ENCODE measurements at regions not wholly inside any gene's neighbourhood (a gene's known extent, or its start where the extent isn't known, plus 50 kb on each side); places are given as distances from the start of the nearest gene placed in this dataset.
A peak's percentile ranks its signal among the peaks of the same experiment; 100 is the strongest.

- Histone ChIP-seq H3K27ac (ENCODE audit: low read depth in 1 of 2, low read length in 1 of 2) (no peak overlapping the region), H3K27me3 (ENCODE audit: control insufficient read depth in 3 of 3, insufficient read depth in 3 of 3, low read length in 2 of 3) (no peaks in the 10 kb centered on the region), H3K36me3 (ENCODE audit: control insufficient read depth in 4 of 4, insufficient read depth in 4 of 4, low read length in 4 of 4) (no peaks in the 10 kb centered on the region), H3K9me3 (ENCODE audit: control insufficient read depth in 4 of 4, insufficient read depth in 3 of 4, low read length in 3 of 4) (no peaks in the 10 kb centered on the region), H3K9ac (ENCODE audit: insufficient read depth in 1 of 2, low read length in 2 of 2) (no peak overlapping the region), H3K4me3 (no peak overlapping the region), H3K4me1 (ENCODE audit: control insufficient read depth in 5 of 5, insufficient read depth in 5 of 5, low read length in 5 of 5) (no peaks in the 10 kb centered on the region)
- DNase-seq (no peak), ATAC-seq (ENCODE audit: insufficient read depth, low FRiP score) (no peak)
- WGBS, 2 donors, result 89 to 97% methylated on average over 4 of the region's 4 CpGs
- TF ChIP-seq CTCF (IDR thresholded peaks at IDR 0.05; ENCODE audit: control extremely low read depth, extremely low read depth), result no peak
Measured at GRCh38 chr4:138311771-138312535, 69.8 kb upstream of the SLC7A11 start.

DNA sequence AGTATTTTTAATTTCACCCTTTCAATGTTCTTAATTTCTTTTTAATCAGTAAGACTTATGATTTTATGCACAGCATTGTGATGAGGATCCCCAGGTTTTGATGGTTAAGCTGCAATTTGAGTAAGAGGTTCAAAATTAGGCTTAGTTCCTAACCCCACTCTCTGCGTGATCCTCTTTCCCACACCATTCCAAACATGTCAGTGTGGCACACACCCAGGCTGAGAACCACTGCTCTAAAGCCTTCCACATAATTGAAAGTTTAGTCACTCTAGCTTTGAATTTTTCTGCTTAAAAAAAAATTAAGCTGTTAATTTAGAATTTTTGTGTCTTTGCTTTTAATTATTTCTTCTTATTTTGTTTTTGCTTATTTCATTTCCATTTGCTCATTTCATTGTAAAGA lies 68.8 kb upstream of the SLC7A11 start:
- H3K4me1 ChIP-seq (ENCODE audit: control insufficient read depth in 5 of 5, insufficient read depth in 5 of 5, low read length in 5 of 5), result no peaks in the 10 kb centered on the region
- no peaks in the 10 kb centered on the region for H3K27me3 ChIP-seq (ENCODE audit: control insufficient read depth in 3 of 3, insufficient read depth in 3 of 3, low read length in 2 of 3)
- no peak overlapping the region for H3K4me3 ChIP-seq
- DNase-seq (no peak), ATAC-seq (ENCODE audit: insufficient read depth, low FRiP score) (no peak)
- no peaks in the 10 kb centered on the region for H3K9me3 ChIP-seq (ENCODE audit: control insufficient read depth in 4 of 4, insufficient read depth in 3 of 4, low read length in 3 of 4)
- TF ChIP-seq CTCF (IDR thresholded peaks at IDR 0.05; ENCODE audit: control extremely low read depth, extremely low read depth), result no peak
- WGBS, 2 donors, result 81 to 87% methylated on average over 1 of the region's 1 CpG
- H3K9ac ChIP-seq (ENCODE audit: insufficient read depth in 1 of 2, low read length in 2 of 2), result no peak overlapping the region
- no peaks in the 10 kb centered on the region for H3K36me3 ChIP-seq (ENCODE audit: control insufficient read depth in 4 of 4, insufficient read depth in 4 of 4, low read length in 4 of 4)
- H3K27ac ChIP-seq (ENCODE audit: low read depth in 1 of 2, low read length in 1 of 2), result no peak overlapping the region

GRCh38 chr4:138310498-138310897 lies 68.3 kb upstream of the SLC7A11 start:
- Histone ChIP-seq H3K27me3 (ENCODE audit: control insufficient read depth in 3 of 3, insufficient read depth in 3 of 3, low read length in 2 of 3) (no peaks in the 10 kb centered on the region), H3K9me3 (ENCODE audit: control insufficient read depth in 4 of 4, insufficient read depth in 3 of 4, low read length in 3 of 4) (no peaks in the 10 kb centered on the region), H3K36me3 (ENCODE audit: control insufficient read depth in 4 of 4, insufficient read depth in 4 of 4, low read length in 4 of 4) (no peaks in the 10 kb centered on the region), H3K9ac (ENCODE audit: insufficient read depth in 1 of 2, low read length in 2 of 2) (no peak overlapping the region), H3K27ac (ENCODE audit: low read depth in 1 of 2, low read length in 1 of 2) (no peak overlapping the region), H3K4me3 (no peak overlapping the region), H3K4me1 (ENCODE audit: control insufficient read depth in 5 of 5, insufficient read depth in 5 of 5, low read length in 5 of 5) (no peaks in the 10 kb centered on the region)
- no peak for TF ChIP-seq CTCF (IDR thresholded peaks at IDR 0.05; ENCODE audit: control extremely low read depth, extremely low read depth)
- ATAC-seq (ENCODE audit: insufficient read depth, low FRiP score), result no peak
- DNase-seq, result peak in 1 of 3 donors; percentile 25
- WGBS, 2 donors, result 64 to 82% methylated on average over 4 of the region's 4 CpGs

DNA sequence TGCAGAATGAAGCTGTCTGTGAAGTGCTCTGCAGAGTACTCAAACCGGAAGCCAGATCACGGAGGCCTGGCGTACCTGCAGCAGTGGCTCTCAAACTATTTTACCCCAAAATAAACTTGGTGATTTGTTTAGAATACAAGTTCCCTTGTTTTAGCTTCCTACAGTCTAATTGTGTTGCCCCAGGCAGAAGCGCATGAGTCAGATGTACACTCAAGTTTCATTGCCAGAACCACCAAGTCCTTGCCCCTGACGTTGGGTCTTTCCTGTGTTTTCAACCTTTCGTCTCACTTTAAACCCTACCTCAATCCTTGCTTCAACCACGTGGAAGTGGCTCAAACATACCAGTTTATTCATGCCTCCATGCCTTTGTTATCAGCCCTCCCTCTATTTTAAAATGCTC lies 66.2 kb upstream of the SLC7A11 start:
- Histone ChIP-seq H3K9ac (ENCODE audit: insufficient read depth in 1 of 2, low read length in 2 of 2) (no peak overlapping the region), H3K27ac (ENCODE audit: low read depth in 1 of 2, low read length in 1 of 2) (no peak overlapping the region), H3K36me3 (ENCODE audit: control insufficient read depth in 4 of 4, insufficient read depth in 4 of 4, low read length in 4 of 4) (no peaks in the 10 kb centered on the region), H3K4me3 (no peak overlapping the region), H3K9me3 (ENCODE audit: control insufficient read depth in 4 of 4, insufficient read depth in 3 of 4, low read length in 3 of 4) (no peaks in the 10 kb centered on the region), H3K27me3 (ENCODE audit: control insufficient read depth in 3 of 3, insufficient read depth in 3 of 3, low read length in 2 of 3) (no peaks in the 10 kb centered on the region), H3K4me1 (ENCODE audit: control insufficient read depth in 5 of 5, insufficient read depth in 5 of 5, low read length in 5 of 5) (no peaks in the 10 kb centered on the region)
- WGBS, 2 donors, result 72 to 81% methylated on average over 7 of the region's 7 CpGs
- DNase-seq, result no peak
- no peak for TF ChIP-seq CTCF (IDR thresholded peaks at IDR 0.05; ENCODE audit: control extremely low read depth, extremely low read depth)
- no peak for ATAC-seq (ENCODE audit: insufficient read depth, low FRiP score)
